ENCODE measurements at regions not wholly inside any gene's neighbourhood (a gene's known extent, or its start where the extent isn't known, plus 50 kb on each side); places are given as distances from the start of the nearest gene placed in this dataset.

DNA sequence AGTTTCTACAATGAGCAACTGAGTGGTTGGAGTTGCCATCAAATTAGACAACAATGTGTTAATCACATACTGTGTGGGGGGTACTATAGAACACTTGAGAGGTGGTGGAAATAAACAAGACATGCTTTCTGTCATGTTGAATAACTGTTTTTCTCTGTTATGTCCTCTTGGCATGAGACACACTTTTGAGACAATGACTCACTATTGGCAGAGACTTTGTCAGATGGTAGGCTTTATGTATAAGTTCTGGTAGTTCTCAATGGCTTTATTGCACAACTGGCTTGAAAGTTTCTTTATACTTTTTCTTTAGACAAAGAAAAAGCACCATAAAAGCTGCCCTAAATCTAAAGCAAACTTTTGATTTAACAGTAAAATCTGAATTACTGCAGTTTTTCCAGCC lies 578.7 kb downstream of the ADCYAP1 start:
- H3K9me3 ChIP-seq = no peaks in the 10 kb centered on the region
- no peak for DNase-seq (ENCODE audit: low spot score)
- H3K36me3 ChIP-seq = no peaks in the 10 kb centered on the region
- no peak overlapping the region for H3K4me3 ChIP-seq
- TF ChIP-seq, protein P1, sequence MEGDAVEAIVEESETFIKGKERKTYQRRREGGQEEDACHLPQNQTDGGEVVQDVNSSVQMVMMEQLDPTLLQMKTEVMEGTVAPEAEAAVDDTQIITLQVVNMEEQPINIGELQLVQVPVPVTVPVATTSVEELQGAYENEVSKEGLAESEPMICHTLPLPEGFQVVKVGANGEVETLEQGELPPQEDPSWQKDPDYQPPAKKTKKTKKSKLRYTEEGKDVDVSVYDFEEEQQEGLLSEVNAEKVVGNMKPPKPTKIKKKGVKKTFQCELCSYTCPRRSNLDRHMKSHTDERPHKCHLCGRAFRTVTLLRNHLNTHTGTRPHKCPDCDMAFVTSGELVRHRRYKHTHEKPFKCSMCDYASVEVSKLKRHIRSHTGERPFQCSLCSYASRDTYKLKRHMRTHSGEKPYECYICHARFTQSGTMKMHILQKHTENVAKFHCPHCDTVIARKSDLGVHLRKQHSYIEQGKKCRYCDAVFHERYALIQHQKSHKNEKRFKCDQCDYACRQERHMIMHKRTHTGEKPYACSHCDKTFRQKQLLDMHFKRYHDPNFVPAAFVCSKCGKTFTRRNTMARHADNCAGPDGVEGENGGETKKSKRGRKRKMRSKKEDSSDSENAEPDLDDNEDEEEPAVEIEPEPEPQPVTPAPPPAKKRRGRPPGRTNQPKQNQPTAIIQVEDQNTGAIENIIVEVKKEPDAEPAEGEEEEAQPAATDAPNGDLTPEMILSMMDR (IDR thresholded peaks at IDR 0.05) = no peak
- no peaks in the 10 kb centered on the region for H3K27me3 ChIP-seq
- H3K27ac ChIP-seq = no peak overlapping the region
- no peaks in the 10 kb centered on the region for H3K4me1 ChIP-seq

DNA sequence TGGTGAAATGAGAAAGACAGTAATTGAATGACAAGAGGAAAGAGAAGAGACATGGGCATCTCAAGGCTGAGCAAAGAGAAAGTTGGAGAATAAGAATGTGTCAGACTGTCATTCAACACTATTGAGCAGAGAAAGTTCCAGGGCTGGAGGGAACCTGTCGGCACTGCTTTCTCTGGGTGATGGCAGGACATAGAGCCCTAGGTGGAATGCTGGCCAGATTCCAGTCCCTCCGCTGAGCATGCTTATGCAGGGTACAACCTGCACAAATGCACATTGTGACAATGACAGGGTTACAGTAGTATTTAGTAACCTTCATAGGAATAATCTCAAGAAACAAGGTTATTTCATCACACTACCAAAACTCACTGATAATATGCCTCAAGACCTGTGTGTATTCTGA lies 582.8 kb downstream of the ADCYAP1 start:
- Histone ChIP-seq H3K4me3 (no peak overlapping the region), H3K9me3 (peaks cover 0 to 5% of the 10 kb centered on the region in 2 donors), H3K4me1 (no peaks in the 10 kb centered on the region), H3K27me3 (no peaks in the 10 kb centered on the region), H3K36me3 (no peaks in the 10 kb centered on the region), H3K27ac (no peak overlapping the region)
- TF ChIP-seq, protein P1 (IDR thresholded peaks at IDR 0.05) = no peak
- DNase-seq (ENCODE audit: low spot score) = no peak

GRCh38 chr18:1488394-1488793 lies 583.7 kb downstream of the ADCYAP1 start:
- Histone ChIP-seq H3K36me3 (no peaks in the 10 kb centered on the region), H3K9me3 (peaks cover 0 to 5% of the 10 kb centered on the region in 2 donors), H3K4me1 (no peaks in the 10 kb centered on the region), H3K27me3 (no peaks in the 10 kb centered on the region), H3K4me3 (no peak overlapping the region), H3K27ac (no peak overlapping the region)
- DNase-seq (ENCODE audit: low spot score) = no peak
- TF ChIP-seq, protein P1 (IDR thresholded peaks at IDR 0.05) = no peak

- DNase-seq (ENCODE audit: low spot score) = no peak
- TF ChIP-seq, protein P1 (IDR thresholded peaks at IDR 0.05) = no peak
- H3K4me1 ChIP-seq = no peaks in the 10 kb centered on the region
- no peak overlapping the region for H3K27ac ChIP-seq
- H3K27me3 ChIP-seq = no peaks in the 10 kb centered on the region
- no peaks in the 10 kb centered on the region for H3K36me3 ChIP-seq
- H3K9me3 ChIP-seq = peaks cover 0 to 5% of the 10 kb centered on the region in 2 donors
- no peak overlapping the region for H3K4me3 ChIP-seq
Observed at GRCh38 chr18:1488957-1489356, 584.3 kb downstream of the ADCYAP1 start.

GRCh38 chr18:1495387-1495786 lies 590.7 kb downstream of the ADCYAP1 start:
- DNase-seq (ENCODE audit: low spot score) = no peak
- no peaks in the 10 kb centered on the region for H3K36me3 ChIP-seq
- no peak overlapping the region for H3K27ac ChIP-seq
- TF ChIP-seq, protein P1 (IDR thresholded peaks at IDR 0.05) = no peak
- H3K4me1 ChIP-seq = no peaks in the 10 kb centered on the region
- H3K4me3 ChIP-seq = no peak overlapping the region
- peaks cover 0 to 5% of the 10 kb centered on the region in 2 donors for H3K9me3 ChIP-seq
- no peaks in the 10 kb centered on the region for H3K27me3 ChIP-seq

GRCh38 chr18:1496096-1496495 lies 591.4 kb downstream of the ADCYAP1 start:
- Histone ChIP-seq H3K27ac (no peak overlapping the region), H3K4me1 (no peaks in the 10 kb centered on the region), H3K4me3 (no peak overlapping the region), H3K27me3 (no peaks in the 10 kb centered on the region), H3K9me3 (peaks cover 0 to 5% of the 10 kb centered on the region in 2 donors), H3K36me3 (no peaks in the 10 kb centered on the region)
- TF ChIP-seq, protein P1 (IDR thresholded peaks at IDR 0.05) = no peak
- no peak for DNase-seq (ENCODE audit: low spot score)
